ENCODE measurements at regions not wholly inside any gene's neighbourhood (a gene's known extent, or its start where the extent isn't known, plus 50 kb on each side); places are given as distances from the start of the nearest gene placed in this dataset.

GRCh38 chr2:239605409-239605808, 204.6 kb upstream of the HDAC4 start (continued):
- TF ChIP-seq EZH2 (IDR thresholded peaks at IDR 0.05; ENCODE audit: low read depth, unreplicated experiment), result no peak
- TF ChIP-seq EZH2phosphoT487 (IDR thresholded peaks at IDR 0.05; ENCODE audit: unreplicated experiment), result no peak
- no peak for TF ChIP-seq ZNF114 (CRISPR knock-in tag; IDR thresholded peaks at IDR 0.05)
- no peak for TF ChIP-seq CTCF (conservative IDR thresholded peaks at IDR 0.05; ENCODE audit: low read depth in 2 of 2)
- TF ChIP-seq STAT1 (IDR thresholded peaks at IDR 0.05; ENCODE audit: unreplicated experiment), result no peak
- no peak for TF ChIP-seq ZNF331 (CRISPR knock-in tag; IDR thresholded peaks at IDR 0.05; ENCODE audit: low read depth)
- no peak for TF ChIP-seq CREB1 (CRISPR knock-in tag; IDR thresholded peaks at IDR 0.05; ENCODE audit: low read depth)
- TF ChIP-seq JUNB (IDR thresholded peaks at IDR 0.05; ENCODE audit: unreplicated experiment), result no peak
- TF ChIP-seq REST (IDR thresholded peaks at IDR 0.05; ENCODE audit: unreplicated experiment), result no peak

GRCh38 chr2:239604861-239605260, 204.0 kb upstream of the HDAC4 start:
- DNase-seq (ENCODE audit: low spot score) (no peak), ATAC-seq (no peak)
- no peak overlapping the region for H3K27ac Mint-ChIP-seq
- H3K4me2 ChIP-seq, result no peak overlapping the region
- H3F3A ChIP-seq (replicated peaks; ENCODE audit: low read depth), result no peaks in the 10 kb centered on the region
- H4K20me1 ChIP-seq (replicated peaks; ENCODE audit: insufficient read depth), result no peaks in the 10 kb centered on the region
- no peak overlapping the region for H3K4me3 Mint-ChIP-seq
- H3K9me3 Mint-ChIP-seq, result no peaks in the 10 kb centered on the region; the same call in 2 of the 3 replicates
- no peaks in the 10 kb centered on the region; the same call in 1 of the 2 replicates for H3K4me1 ChIP-seq (ENCODE audit: insufficient read depth)
- H3K79me2 ChIP-seq (replicated peaks; ENCODE audit: insufficient read depth), result no peaks in the 10 kb centered on the region
- no peaks in the 10 kb centered on the region for H3K36me3 Mint-ChIP-seq (ENCODE audit: low read depth)
- H3K36me3 ChIP-seq (ENCODE audit: insufficient read depth), result no peaks in the 10 kb centered on the region
- TF ChIP-seq JUNB (IDR thresholded peaks at IDR 0.05; ENCODE audit: unreplicated experiment), result no peak
- TF ChIP-seq ZNF331 (CRISPR knock-in tag; IDR thresholded peaks at IDR 0.05; ENCODE audit: low read depth), result no peak
- no peak for TF ChIP-seq POLR2AphosphoS5 (IDR thresholded peaks at IDR 0.05; ENCODE audit: low read depth)
- peaks cover 5% of the 10 kb centered on the region; the same call in 1 of the 2 replicates for H3K9me2 ChIP-seq (ENCODE audit: insufficient read depth)
- H3K27ac ChIP-seq (ENCODE audit: low read depth), result no peak overlapping the region
- H2AFZ ChIP-seq, result no peak overlapping the region
- no peaks in the 10 kb centered on the region for H3K27me3 ChIP-seq (ENCODE audit: insufficient read depth)
- peaks cover 7% of the 10 kb centered on the region for H3K27me3 Mint-ChIP-seq (ENCODE audit: insufficient read depth, low read depth, poor library complexity)
- no peak overlapping the region for H3K4me3 ChIP-seq
- peaks cover 13% of the 10 kb centered on the region for H3K4me1 Mint-ChIP-seq
